Hematopoietic multipotent progenitor cell treated with erythropoietin and hydrocortisone succinate and interleukin-3 and kit ligand, for 17 days (in vitro differentiated cells): ENCODE measurements at regions not wholly inside any gene's neighbourhood (a gene's known extent, or its start where the extent isn't known, plus 50 kb on each side); places are given as distances from the start of the nearest gene placed in this dataset.

Source experiments
- DNase-seq: peaks from one replicate; pipeline ENCODE4 v3.0.0-alpha.2; 2015; ENCODE audit warnings: low spot score

DNA sequence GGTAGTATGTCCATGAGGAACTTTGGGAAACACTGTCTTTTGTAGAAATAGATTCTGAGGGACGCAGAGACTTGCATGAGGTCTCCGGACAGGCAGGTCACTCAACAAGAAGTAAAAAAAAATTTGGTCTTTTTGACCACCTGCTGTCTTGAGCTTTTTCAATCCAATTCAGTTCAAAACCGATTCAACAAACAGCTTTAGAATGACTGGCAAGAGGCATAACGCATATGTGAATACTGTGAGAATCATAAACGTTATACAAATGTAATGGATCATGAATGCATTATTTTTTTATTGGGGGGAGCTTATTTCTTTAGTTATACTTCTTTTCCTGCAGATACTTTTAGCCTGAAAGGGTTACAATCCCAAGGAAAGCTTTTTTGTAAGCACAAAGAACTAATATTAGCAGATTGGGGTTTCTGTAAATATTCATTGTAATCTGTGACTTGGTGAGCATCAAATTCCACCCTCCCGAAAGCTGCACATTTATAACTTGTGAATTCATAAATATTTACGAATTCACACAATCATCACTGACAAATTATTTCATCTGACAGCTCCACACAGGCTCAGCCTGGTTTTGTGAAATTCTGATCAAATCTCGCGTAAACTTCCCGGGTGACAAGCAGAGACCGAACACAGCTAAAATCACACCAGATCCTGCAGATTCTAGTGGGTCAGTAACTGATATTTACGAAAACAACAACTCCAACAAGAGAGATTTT is 507.7 kb downstream of the MN1 start:
- DNase-seq: no peak

DNA sequence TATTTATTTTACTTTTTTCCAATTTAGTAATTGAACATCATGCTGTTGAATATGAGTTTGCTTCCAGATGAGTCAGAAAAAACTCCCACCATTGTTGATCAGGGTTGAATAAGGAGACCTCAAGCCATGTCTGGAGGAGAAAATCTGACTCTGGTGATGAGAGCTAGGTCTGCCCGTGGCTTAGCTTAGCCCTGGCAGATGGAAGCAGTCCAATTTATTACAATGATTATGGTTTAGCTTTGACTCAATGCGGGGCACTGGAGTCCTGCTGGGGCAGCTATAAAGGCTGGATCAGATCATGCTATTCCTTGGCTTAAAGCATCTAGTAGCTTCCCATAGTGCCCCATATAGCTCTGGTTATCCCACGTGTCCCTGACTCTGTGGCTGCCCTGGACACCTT is 506.5 kb downstream of the MN1 start:
- DNase-seq: no peak

DNA sequence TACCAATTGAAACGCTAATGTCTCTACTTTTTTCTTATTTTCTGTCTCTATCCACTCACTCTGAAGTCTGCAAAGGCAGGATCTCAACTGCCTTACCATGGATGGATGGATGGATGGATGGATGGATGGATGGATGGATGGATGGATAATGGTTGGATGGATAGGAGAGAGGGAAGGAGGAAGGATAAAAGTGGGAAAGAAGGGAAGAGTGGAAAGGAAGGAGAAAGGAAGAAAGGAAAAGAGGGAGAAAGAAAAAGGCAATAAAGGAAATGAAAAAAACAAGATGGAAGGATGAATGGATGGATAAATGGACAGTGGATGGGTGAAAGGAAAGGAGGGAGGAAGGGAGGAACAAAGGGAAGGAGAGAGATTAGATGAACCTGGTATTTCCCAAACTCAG is 506.0 kb downstream of the MN1 start:
- DNase-seq: no peak

DNA sequence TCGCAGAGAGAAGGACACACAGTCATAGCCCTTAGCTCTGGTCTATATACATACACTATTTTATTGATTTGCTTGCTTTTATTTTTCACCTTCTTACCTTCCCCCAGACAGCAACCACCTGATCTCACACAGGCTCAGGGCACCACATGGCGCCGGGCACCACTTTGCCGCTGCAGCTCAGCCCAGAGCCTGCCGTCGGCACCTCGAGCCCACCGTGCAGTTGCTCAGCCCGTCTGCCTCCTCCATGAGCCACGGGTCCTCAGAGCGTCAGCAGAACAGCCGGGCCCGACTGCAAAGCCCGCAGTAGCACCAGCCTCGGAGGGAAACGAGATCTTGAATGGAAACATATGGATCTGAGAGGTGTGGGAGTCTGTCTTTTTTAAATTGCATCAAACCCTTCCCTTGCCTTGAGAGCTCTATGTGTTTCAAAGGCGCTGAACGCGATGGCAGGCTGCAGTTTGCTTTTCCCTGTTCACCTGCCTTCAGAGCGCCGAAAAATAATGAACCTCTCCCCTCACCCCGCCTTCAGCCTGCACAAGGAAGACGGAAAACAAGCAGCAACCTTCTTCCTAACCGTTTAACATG is 505.4 kb downstream of the MN1 start:
- no peak for DNase-seq

DNA sequence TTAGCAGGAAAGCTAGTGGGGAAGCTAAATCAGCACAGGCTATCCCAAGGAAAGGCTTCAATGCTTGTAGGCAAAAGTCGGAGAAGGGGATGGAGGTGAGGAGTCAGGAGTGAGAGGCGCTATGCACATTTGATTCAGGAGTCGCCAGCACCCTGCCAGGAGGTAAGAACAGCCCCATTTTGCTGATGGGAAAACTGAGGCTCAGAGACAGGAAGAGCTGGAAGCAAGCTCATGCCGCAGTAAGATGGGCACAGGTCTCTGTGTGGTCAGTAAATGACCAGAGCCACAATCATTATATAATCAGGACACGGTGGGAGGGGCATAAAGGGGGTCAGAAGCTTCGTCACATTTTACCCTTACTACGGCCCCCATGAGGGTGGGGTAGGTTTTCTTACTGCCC is 504.4 kb downstream of the MN1 start:
- no peak for DNase-seq

DNA sequence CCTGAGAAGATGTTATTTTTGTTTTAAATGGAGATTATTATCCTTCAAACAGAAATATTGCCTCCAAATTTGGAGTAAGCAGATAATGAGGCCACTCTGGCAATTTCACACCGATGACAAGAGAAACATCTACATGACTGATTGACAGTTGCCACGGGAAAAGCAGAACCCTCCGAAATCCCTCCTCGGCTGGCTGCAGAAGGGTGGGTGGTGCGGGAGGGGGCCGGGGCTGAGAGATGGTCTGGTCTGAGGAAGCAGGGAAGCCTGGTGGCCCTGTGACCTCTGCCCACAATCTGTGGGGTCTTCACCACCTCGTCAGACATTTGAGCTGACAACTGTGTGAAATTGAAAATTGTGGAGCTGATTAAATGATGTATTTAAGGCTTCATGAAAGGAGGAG is 503.2 kb downstream of the MN1 start:
- no peak for DNase-seq

DNA sequence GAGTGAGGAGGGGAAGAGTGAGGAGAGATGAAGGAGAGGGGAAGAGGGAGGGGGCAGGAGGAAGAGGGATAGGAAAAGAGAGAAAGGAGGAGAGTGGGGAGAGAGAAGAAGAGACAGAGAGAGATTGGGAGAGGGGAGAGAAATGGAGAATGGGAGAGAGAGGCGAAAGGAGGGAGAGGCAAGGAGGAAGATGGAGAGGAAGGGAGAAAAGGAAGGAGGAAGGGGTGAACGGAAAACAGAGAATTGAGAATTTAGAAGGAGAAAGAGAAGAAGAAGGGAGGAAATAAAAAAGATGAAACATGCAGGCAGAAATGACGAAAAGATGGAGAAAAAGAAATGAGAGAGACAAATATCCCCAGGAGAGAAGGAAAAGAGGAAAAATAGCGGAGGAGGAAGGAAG is 502.8 kb downstream of the MN1 start:
- no peak for DNase-seq

DNA sequence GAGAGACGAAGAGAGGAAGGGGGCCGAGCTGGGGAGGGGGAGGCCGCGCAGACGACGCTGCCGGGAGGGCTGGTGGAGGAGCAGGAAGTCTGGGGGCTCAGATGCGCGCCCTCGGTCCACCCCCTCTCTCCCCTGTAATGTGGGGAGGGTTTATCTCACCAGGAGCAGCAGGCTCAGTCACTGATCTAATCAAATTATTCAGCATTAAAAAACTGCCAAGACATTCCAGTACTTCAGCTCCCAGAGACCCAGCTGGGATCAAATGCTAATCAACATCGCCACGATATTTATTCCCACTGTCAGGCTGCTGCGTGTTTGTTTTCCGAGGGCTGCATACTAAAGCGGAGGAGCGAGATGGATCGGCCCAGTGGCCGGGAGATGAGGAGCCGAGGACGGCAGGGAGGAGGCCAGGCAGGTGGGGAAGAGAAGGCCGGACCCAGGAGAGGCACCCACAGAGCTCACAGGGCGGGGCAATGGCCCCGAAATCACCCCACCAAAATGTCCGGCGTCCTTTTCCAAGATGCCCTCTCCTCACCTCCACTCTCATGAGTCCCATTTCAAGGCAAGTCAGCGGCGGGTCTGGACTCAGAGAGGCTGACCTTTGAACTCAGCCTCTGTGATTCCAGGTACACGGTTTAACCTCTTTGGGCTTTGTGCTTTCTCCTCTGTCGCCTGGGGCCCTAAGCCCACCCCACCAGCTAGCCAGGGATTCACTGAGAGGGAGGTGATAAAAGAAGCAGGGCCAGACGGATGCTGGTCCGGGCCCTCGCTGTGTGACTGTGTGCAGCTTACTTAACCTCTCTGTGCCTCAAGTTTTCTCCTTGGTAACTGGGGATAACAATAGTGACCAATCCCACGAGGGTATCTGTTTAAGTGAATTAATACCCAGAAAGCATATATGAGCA is 502.1 kb downstream of the MN1 start:
- no peak for DNase-seq

DNA sequence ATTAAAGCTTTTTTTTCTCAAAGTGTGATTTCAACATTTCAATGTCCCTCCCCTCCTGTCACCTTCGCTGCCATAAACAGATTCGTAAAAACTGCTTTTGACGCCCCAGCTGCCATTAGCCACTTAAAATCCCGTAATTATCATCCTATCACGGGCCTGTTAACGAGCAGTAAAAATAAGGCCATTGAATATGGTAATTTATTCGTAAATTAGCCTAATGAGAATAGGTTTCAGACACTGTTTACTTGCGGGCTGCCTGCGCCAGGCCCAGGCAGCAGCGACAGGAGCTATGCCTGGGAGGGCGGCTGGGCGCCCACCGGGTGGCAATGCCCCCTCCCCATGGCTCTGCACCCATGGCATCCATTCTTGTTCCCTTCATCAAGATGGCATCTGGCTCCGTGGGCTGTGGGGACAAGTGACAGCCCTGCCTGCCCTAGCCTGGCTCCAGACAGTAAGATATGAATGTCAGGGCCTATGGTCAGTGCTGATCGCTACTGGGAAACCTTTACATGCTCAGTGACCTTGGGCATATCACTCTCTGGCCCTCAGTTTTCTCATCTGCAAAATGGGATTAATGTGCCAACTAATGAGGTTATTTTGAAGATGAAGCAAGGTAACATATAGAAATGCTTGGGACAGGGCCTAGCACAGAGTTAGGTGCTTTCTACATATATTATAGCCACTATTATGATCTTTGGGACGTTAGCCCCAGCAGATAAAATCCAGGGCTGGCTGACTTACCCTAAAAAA is 500.8 kb downstream of the MN1 start:
- DNase-seq: no peak

DNA sequence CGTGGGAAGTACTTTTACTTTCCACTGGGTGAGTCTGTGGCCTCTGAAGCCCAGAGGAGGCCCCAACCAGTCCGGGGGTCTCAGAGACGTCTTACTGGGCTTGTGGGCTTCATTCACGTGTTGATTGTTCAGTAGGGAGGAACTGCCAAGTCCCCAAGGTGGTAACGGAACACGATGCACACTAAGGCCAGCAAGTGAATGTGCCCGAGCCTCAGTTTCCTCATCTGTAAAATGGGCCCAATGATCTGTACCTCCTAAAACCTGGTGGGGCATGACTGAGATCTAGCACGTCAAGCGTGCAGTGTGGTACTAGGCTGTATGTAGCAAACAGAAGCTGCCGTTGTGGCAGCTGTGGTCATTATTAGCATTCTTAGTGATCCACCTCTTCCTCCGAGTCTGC is 499.1 kb downstream of the MN1 start:
- no peak for DNase-seq

DNA sequence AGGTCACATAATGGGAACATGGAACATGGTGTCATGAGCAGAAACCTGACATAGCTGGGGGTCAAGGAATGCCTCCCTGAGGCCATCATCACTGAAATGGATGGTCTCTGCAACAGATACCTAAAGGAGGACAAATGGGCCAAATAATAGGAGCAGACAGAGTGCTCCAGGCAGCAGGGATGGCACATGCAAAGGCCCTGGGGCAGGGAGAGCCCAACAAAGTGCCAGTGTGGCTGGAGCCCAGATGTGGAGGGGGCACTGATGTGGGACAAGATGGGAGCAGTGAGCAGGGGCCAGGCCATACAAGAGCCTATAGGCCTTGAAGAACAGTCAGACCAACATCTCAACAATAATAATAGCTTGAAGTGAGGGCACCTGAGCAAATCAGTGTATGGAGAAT is 497.8 kb downstream of the MN1 start:
- no peak for DNase-seq

DNA sequence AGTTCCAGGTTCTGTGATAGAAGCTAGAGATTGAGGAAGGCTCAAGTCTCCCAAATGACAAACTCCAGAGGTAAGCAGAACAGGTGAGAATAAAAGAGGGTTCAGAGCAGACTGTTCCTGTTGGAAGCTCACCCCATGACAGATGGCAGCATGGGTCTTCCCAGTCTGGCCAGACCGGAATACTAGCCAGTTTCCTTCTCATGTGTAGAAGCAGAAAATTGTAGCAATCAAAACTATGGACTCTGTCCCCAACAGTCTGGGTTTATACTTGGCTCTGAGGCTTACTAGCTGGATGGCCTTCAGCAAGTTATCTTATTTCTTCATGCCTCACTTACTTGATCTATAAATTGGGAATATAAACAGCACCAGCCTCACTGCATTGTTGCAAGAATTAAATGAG is 494.8 kb downstream of the MN1 start:
- DNase-seq: no peak

DNA sequence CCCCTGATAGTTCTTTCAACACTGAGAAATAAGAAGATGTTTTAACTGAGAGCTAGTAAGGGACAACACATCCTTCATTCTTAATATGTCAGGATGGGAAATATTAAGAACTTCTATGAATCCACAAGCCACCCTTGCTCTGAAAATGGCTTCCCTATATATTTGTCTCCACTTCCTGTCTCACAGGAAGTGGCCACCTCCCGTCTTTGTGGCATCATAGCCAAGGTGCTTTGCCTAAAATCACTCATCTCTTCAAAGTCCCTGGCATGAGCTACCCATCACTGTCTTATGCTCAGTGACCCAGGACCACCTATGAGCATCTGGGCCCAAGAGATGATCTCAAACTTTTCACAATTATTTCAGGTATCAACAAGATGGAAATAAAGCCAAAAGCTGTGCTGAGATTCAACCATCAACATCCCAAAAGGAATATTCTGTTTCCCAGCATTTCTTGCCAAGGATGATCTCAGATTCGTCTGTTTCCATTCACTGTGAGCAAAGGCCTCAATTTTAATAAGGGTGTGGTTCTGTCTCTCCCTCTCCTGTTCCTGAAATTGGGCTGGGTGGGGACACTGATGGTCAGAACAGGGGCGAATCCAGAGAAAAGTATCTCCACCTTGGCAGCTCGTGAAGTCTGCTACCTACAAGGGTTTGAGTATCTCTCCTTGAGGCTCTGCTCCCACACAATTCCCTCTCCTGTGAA is 493.9 kb downstream of the MN1 start:
- DNase-seq: no peak

DNA sequence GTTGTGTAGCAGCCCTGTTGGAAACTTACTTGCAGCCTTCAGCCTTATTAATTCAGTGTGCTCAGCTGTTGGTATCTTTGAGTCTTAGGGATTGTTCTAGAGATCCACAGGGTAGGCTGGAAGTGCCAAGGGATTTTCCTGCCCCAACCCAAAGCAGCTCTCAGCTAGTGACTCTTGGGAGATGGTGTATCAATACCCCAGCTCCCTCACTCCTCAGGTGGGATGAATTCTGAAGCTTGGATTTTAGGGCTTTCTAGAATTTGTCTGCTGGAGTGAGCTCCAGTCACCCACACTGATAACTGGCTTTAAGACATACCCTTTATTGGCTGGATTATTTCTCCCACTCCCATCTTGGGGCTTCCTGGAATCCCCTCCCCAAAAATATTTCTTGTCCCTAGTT is 493.0 kb downstream of the MN1 start:
- no peak for DNase-seq

DNA sequence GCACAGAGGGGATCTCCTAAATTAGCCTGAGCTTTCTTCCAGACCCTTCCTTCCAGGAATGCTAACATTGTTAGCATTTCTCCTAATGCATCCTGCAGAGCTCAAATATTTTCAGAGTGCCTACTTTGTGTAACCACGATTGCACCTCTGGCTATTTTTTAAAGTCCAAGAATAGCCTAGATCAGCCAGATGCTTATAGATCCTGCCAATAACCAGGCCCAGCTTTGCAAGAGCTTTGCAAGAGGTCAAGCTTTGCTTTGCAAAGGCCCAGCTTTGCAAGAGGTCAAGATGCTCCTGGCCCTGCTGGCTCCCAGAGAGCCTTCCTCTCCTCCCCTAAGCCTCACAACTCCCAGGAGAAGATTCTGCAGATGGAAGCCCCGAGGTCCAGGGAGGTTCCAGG is 491.9 kb downstream of the MN1 start:
- DNase-seq: no peak

DNA sequence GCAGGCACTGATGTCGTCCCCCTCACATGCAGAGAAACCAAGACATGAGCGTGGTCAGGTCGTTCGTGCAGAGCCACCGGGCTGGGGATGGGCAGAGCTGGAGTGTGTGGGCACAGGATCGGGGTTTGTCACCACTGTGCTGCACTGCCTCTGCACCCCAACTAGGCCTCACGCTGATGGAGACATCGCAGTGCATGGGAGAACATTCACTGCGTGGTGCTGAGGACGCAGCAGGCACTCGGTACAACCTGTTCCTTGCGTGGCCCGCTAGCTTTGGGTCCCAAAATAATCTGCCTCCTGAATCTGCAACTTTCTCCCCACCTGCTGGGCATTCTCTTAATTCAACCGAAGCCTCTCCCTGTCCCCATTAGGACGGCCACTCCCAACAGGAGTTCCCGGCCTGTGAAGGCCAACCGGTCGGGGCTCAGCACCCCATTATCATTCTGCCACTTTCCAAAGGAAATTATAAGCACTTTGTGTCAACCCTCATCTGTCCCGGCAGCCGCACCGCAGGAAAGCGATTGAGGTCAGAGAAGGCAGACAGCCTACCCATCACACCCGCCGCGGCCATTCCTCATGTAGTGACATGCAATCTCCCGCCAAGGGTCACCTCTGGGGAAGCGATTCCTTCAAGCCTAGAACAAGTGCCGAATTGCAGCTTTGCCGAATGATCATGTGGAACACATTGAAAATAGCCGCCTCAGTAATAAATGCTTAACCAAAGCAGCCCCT is 490.4 kb downstream of the MN1 start:
- no peak for DNase-seq

DNA sequence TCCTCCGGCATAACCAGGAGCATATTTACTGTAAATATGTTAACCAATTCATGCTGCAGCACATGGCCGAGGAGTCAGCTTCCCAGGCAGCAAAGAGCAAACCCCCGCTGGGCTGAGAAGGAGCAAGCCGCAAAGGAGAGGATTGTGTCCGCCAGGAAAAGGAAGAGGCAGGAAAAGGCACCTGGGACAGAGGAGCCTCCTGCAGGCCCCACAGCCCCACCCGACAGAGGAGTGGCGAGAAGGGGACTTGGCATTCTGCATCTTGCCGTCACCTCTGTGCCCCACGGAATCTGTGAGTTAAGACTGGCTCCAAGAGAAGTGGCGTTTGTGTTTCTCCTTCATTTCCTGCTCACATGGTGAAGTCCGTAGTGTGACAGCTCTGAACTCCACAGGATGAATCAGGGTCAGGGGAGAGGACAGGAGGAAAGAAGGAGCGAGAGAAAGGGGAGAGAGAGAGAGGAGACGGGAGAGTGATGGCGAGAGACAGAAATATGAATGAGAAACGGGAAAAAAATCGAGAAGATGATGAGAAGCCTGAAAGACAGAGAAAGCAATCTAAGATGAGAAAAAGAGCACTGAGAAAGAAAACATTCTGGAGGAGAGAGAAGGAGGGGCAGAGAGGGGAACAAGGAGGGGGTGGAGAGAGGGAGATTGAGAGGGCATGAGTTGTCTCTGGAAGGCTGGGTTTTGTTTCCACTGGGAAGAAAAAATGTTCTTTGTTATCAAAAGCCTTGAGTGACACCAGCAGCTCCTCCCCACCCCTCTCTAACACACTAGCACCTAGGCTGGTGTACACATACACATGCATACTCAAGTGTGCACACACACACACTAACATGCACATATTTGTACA is 489.6 kb downstream of the MN1 start:
- DNase-seq: no peak

DNA sequence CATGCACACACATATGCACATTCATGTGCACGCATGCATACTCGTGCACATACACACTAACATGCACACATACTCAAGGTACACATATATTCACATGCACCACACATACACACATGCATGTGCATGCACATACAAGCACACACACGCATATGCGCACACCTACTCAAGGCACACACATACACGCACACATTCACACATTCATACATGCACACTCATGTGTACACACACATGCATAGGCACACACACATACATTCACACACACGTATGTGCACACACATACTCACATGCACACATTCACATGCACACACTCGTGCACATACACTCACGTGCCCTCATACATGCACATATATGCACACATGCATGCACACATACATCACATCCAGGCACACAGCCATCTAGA is 489.0 kb downstream of the MN1 start:
- DNase-seq: no peak

DNA sequence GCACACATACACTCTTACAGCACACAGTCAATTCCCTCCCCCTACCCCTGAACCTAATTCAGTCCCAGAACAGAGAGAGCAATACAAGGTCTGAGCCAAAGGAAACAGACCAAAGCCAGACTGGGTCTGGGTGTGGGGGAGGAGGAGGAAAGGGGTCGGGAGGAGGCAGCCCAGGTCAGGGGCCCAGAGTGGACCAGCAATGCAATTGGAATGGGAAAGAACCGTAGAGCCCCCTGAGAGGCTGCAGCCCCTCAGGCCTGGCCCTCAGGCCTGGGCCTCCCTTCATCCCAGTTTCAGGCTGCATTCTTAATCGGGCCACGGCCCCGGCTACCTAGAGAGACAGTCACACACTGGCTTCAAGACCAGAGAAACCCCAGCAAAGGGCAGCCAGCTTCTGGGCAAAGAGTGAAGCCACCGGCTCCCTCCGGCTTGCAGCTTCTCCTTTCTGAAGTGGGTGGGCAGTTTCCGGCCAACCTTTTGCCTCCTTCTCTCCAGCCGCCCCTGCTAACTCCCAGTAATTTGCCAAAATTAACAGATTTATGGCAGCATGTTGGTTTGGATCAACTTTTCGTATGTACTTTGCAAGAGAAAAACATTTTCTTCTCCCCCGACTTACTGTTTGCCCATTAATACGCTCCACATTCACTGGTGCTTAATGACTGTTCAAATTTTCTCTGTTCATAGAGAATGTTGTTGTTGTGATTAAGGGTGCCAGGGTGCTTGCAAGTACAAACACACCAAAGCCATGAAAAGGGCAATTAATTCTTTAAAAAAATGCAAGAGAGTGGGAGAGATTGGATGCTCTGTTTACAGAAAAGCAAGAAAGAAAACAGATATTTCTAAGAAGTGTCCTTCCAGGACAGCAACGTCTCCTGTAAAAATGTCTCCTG is 488.3 kb downstream of the MN1 start:
- DNase-seq: no peak
